B cell (primary cell): ENCODE measurements at regions not wholly inside any gene's neighbourhood (a gene's known extent, or its start where the extent isn't known, plus 50 kb on each side); places are given as distances from the start of the nearest gene placed in this dataset.
A peak's percentile ranks its signal among the peaks of the same experiment; 100 is the strongest.

Source experiments
- ATAC-seq: fragments of 200-7000 bp; cut with Tn5 transposase; one replicate; pipeline ENCODE4 v1.10.0; 2021; ENCODE audit warnings: low read depth, mild to moderate bottlenecking, moderate number of reproducible peaks, moderate library complexity
- CTCF ChIA-PET: fragments of 350-600 bp; sonication (Branson Sonifier 250); formaldehyde crosslinking; loops from one replicate; lab custom pipeline; 2021; ENCODE audit warnings: antibody characterized with exemption, inconsistent platforms; lab: Charles Lee
- POLR2A ChIA-PET: fragments of 350-600 bp; sonication (Branson Sonifier 250); formaldehyde crosslinking; loops from one replicate; lab custom pipeline; 2021; ENCODE audit warnings: antibody characterized with exemption; lab: Charles Lee
- DNase-seq: peaks from one replicate; pipeline ENCODE4 v3.0.0; 2013
- H2AFZ ChIP-seq: 2 replicates; pipeline ENCODE4 v1.6.1; 2012; ENCODE audit warnings: mild to moderate bottlenecking, low read depth, low read length; ENCODE audit not compliant: insufficient read depth, poor library complexity, severe bottlenecking
- H3K27ac ChIP-seq, 2 donors: 1 replicate in 1 of 2; 2 replicates in 1 of 2; pipeline ENCODE4 v1.5.1; 2012 to 2013; ENCODE audit warnings: low read length in 2 of 2, mild to moderate bottlenecking in 2 of 2, moderate library complexity in 1 of 2
- H3K27me3 ChIP-seq, 4 experiments: fragments of 200-600 bp in 1 of 4; sonication (generic) in 1 of 4; replicated peaks in 1 of 4; 1 replicate in 2 of 4; 2 replicates in 2 of 4; pipeline versions ENCODE4 v1.6.1 to v1.7.0; 2013 to 2016; ENCODE audit warnings: low read length in 3 of 4, mild to moderate bottlenecking in 2 of 4, mixed read lengths in 1 of 4, moderate library complexity in 1 of 4; ENCODE audit not compliant: insufficient read depth in 4 of 4, control insufficient read depth in 3 of 4; ENCODE audit errors: control extremely low read depth in 1 of 4
- H3K36me3 ChIP-seq, 2 experiments: replicated peaks in 1 of 2; 1 replicate in 1 of 2; 2 replicates in 1 of 2; pipeline versions ENCODE4 v1.6.1 to v1.7.1; 2013; ENCODE audit warnings: low read length in 1 of 2; ENCODE audit not compliant: insufficient read depth in 2 of 2, control insufficient read depth in 1 of 2; ENCODE audit errors: control extremely low read depth in 1 of 2, extremely low read depth in 1 of 2
- H3K4me1 ChIP-seq, 2 donors: fragments of 200-600 bp in 1 of 2; sonication (generic) in 1 of 2; 1 replicate in 1 of 2; 2 replicates in 1 of 2; pipeline versions ENCODE4 v1.5.1 to v1.6.1; 2013 to 2017; ENCODE audit warnings: low read length in 2 of 2; ENCODE audit not compliant: control insufficient read depth in 2 of 2, insufficient read depth in 2 of 2
- H3K4me2 ChIP-seq: replicated peaks from 2 replicates; pipeline ENCODE3; 2012; ENCODE audit warnings: mild to moderate bottlenecking, low read depth, low read length; ENCODE audit not compliant: poor library complexity, severe bottlenecking
- H3K4me3 ChIP-seq, 5 experiments: fragments of 200-600 bp in 1 of 5; sonication (generic) in 1 of 5; 1 replicate in 3 of 5; 2 replicates in 2 of 5; pipeline versions ENCODE4 v1.5.1 to v1.7.0; 2011 to 2016; ENCODE audit warnings: low read length in 4 of 5, mild to moderate bottlenecking in 4 of 5, low read depth in 2 of 5, control low read depth in 1 of 5, moderate library complexity in 1 of 5; ENCODE audit not compliant: insufficient read depth in 1 of 5; ENCODE audit errors: control extremely low read depth in 1 of 5, extremely low read depth in 1 of 5
- H3K79me2 ChIP-seq: fragments of 200-600 bp; sonication (generic); one replicate; pipeline ENCODE4 v1.6.0; 2016; ENCODE audit warnings: low read length; ENCODE audit not compliant: control insufficient read depth, insufficient read depth
- H3K9ac ChIP-seq: fragments of 200-600 bp; sonication (generic); 2 replicates; pipeline ENCODE4 v1.6.1; 2017; ENCODE audit warnings: mild to moderate bottlenecking, low read length, moderate library complexity
- H3K9me3 ChIP-seq, 3 donors: one replicate each; pipeline versions ENCODE4 v1.6.1 to v1.7.1; 2013; ENCODE audit warnings: low read length in 2 of 3; ENCODE audit not compliant: control insufficient read depth in 2 of 3, insufficient read depth in 1 of 3; ENCODE audit errors: control extremely low read depth in 1 of 3
- H4K20me1 ChIP-seq: 2 replicates; pipeline ENCODE4 v1.6.0; 2012; ENCODE audit warnings: mild to moderate bottlenecking, low read length; ENCODE audit not compliant: insufficient read depth, control insufficient read depth, poor library complexity, severe bottlenecking
- H3K27ac Mint-ChIP-seq: one replicate; pipeline ENCODE4 v1.8.0; 2021; ENCODE audit warnings: mixed read lengths
- H3K27me3 Mint-ChIP-seq: one replicate; pipeline ENCODE4 v1.8.0; 2021; ENCODE audit warnings: mixed read lengths
- H3K4me1 Mint-ChIP-seq: one replicate; pipeline ENCODE4 v1.8.0; 2021; ENCODE audit warnings: mixed read lengths
- H3K4me3 Mint-ChIP-seq: one replicate; pipeline ENCODE4 v1.8.0; 2021; ENCODE audit warnings: mixed read lengths
- H3K9me3 Mint-ChIP-seq: one replicate; pipeline ENCODE4 v1.8.0; 2022; ENCODE audit warnings: mixed read lengths; ENCODE audit not compliant: insufficient read depth
- CTCF ChIP-seq: fragments of 200-600 bp; IDR thresholded peaks from one replicate; pipeline ENCODE4 v1.8.0; 2022; ENCODE audit warnings: antibody characterized with exemption, mild to moderate bottlenecking
- EZH2 ChIP-seq: IDR thresholded peaks from 2 replicates; pipeline ENCODE4 v1.6.1; 2012; ENCODE audit warnings: borderline replicate concordance, low read depth, mild to moderate bottlenecking, moderate library complexity, low read length; ENCODE audit not compliant: insufficient read depth, poor library complexity, severe bottlenecking
- WGBS: methylation state at CpG from one replicate; pipeline ENCODE4 v1.1.5; 2013; ENCODE audit warnings: missing lambda C conversion rate; ENCODE audit not compliant: insufficient coverage; 5-methylcytosine and 5-hydroxymethylcytosine counted together
- intact Hi-C: fragments of 100-400 bp; cut with micrococcal nuclease; formaldehyde crosslinking; loops from one replicate; pipeline ENCODE4 v1.10.0; 2022

- no peak overlapping the region for H3K4me3 ChIP-seq
- no peak overlapping the region for H3K9ac ChIP-seq
- CTCF ChIA-PET: interaction anchor here (0.8 to 2.3 kb wide), 3 partner anchors 8 to 173 kb away, joined by 3 to 7 read pairs (median 6); partner anchors contain the start of gene BOD1
- peaks cover 22 to 33% of the 10 kb centered on the region in 2 donors for H3K4me1 ChIP-seq
- 85% methylated on average over 11 of the region's 11 CpGs for WGBS
- Mint-ChIP-seq H3K4me3 (no peak overlapping the region), H3K9me3 (no peaks in the 10 kb centered on the region), H3K27ac (peak overlapping the region; percentile 7), H3K27me3 (no peaks in the 10 kb centered on the region), H3K4me1 (peaks cover 43% of the 10 kb centered on the region)
- POLR2A ChIA-PET: no interaction called here
- no peak overlapping the region for H2AFZ ChIP-seq
- no peaks in the 10 kb centered on the region for H3K27me3 ChIP-seq
- TF ChIP-seq EZH2 (no peak), CTCF (no peak)
- no peaks in the 10 kb centered on the region for H3K36me3 ChIP-seq
- no peak overlapping the region for H3K4me2 ChIP-seq
- H3K79me2 ChIP-seq: no peaks in the 10 kb centered on the region
- no peaks in the 10 kb centered on the region for H3K9me3 ChIP-seq
- DNase-seq: no peak
- no peak for ATAC-seq
- no peaks in the 10 kb centered on the region for H4K20me1 ChIP-seq
- H3K27ac ChIP-seq: no peak overlapping the region
- intact Hi-C loops: no loop called here
These were observed 98.9 kb upstream of the CPEB4 start for GRCh38 chr5:173789031-173789920.

GRCh38 chr5:173790177-173790719 is 97.9 kb upstream of the CPEB4 start:
- Histone ChIP-seq H3K4me1 (peaks cover 21 to 35% of the 10 kb centered on the region in 2 donors), H3K9ac (no peak overlapping the region), H3K27me3 (no peaks in the 10 kb centered on the region), H2AFZ (no peak overlapping the region), H3K9me3 (no peaks in the 10 kb centered on the region), H3K4me2 (no peak overlapping the region), H3K27ac (no peak overlapping the region), H3K79me2 (no peaks in the 10 kb centered on the region), H3K36me3 (no peaks in the 10 kb centered on the region), H3K4me3 (no peak overlapping the region), H4K20me1 (no peaks in the 10 kb centered on the region)
- H3K9me3 Mint-ChIP-seq: no peaks in the 10 kb centered on the region
- no peak overlapping the region for H3K4me3 Mint-ChIP-seq
- ATAC-seq (no peak), DNase-seq (no peak)
- 84% methylated on average over 6 of the region's 11 CpGs for WGBS
- H3K4me1 Mint-ChIP-seq: peaks cover 36% of the 10 kb centered on the region
- H3K27ac Mint-ChIP-seq: no peak overlapping the region
- H3K27me3 Mint-ChIP-seq: no peaks in the 10 kb centered on the region
- intact Hi-C loops: loop anchor here (2.0 kb wide), 1 partner anchor 43 kb away; no protein-coding TSS in a partner anchor
- ChIA-PET POLR2A (no interaction called here), CTCF (interaction anchor here (0.6 to 2.3 kb wide), 4 partner anchors 9 to 110 kb away, joined by 3 to 7 read pairs (median 5); no protein-coding TSS in a partner anchor)
- TF ChIP-seq CTCF: no peak
- no peak for TF ChIP-seq EZH2
